ENCODE measurements at regions not wholly inside any gene's neighbourhood (a gene's known extent, or its start where the extent isn't known, plus 50 kb on each side); places are given as distances from the start of the nearest gene placed in this dataset.

DNA sequence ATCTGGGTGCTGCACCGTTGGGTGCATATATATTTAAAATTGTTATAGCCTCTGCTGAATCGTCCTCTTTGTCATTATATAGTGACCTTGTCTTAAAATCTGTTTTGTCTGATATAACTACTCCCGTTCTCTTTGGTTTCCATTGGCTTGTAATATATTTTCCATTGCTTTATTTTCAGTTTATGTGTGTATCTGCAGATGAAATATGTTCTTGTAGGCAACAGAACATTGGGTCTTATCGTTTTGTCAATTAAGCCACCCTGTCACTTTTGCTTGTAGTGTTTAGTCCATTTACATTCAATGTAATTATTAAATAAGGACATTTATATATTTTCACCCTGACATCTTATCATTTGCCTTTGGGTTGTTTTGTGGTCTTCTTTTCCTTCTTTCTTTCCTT is 933.9 kb downstream of the EPHA7 start:
- no peak overlapping the region for H3K4me3 ChIP-seq (replicated peaks; ENCODE audit: low read depth, low read length)
- H3K36me3 ChIP-seq (ENCODE audit: control insufficient read depth, insufficient read depth, low read length) = no peaks in the 10 kb centered on the region
- no peaks in the 10 kb centered on the region for H3K27me3 ChIP-seq (replicated peaks; ENCODE audit: control insufficient read depth, insufficient read depth, low read length)
- DNase-seq (ENCODE audit: extremely low read depth, insufficient read length) = no peak
- TF ChIP-seq, protein P1, sequence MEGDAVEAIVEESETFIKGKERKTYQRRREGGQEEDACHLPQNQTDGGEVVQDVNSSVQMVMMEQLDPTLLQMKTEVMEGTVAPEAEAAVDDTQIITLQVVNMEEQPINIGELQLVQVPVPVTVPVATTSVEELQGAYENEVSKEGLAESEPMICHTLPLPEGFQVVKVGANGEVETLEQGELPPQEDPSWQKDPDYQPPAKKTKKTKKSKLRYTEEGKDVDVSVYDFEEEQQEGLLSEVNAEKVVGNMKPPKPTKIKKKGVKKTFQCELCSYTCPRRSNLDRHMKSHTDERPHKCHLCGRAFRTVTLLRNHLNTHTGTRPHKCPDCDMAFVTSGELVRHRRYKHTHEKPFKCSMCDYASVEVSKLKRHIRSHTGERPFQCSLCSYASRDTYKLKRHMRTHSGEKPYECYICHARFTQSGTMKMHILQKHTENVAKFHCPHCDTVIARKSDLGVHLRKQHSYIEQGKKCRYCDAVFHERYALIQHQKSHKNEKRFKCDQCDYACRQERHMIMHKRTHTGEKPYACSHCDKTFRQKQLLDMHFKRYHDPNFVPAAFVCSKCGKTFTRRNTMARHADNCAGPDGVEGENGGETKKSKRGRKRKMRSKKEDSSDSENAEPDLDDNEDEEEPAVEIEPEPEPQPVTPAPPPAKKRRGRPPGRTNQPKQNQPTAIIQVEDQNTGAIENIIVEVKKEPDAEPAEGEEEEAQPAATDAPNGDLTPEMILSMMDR (IDR thresholded peaks at IDR 0.05; ENCODE audit: insufficient read depth, low read length, poor library complexity, severe bottlenecking) = no peak

DNA sequence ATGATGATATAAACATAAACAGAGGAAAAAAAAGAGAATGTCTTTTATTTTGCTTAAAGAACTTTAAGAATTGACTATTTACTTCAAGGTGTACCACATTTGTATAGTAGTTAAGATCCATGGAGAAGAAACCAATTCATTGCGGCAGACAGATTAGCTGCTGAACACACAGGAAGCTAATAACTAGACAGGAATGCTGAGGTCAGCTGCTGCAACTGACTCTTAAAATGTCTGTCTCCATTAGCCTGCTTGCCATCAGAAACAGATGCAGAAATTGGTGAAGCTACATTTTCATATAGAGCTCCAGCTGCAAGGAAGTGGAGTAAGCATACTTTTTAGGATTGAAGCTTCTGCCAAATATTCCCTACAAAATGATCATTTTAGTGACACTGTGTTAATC is 939.5 kb downstream of the EPHA7 start:
- TF ChIP-seq, protein P1 (IDR thresholded peaks at IDR 0.05; ENCODE audit: insufficient read depth, low read length, poor library complexity, severe bottlenecking) = no peak
- Histone ChIP-seq H3K36me3 (ENCODE audit: control insufficient read depth, insufficient read depth, low read length) (no peaks in the 10 kb centered on the region), H3K4me3 (replicated peaks; ENCODE audit: low read depth, low read length) (no peak overlapping the region), H3K27me3 (replicated peaks; ENCODE audit: control insufficient read depth, insufficient read depth, low read length) (no peaks in the 10 kb centered on the region)
- DNase-seq (ENCODE audit: extremely low read depth, insufficient read length) = no peak

DNA sequence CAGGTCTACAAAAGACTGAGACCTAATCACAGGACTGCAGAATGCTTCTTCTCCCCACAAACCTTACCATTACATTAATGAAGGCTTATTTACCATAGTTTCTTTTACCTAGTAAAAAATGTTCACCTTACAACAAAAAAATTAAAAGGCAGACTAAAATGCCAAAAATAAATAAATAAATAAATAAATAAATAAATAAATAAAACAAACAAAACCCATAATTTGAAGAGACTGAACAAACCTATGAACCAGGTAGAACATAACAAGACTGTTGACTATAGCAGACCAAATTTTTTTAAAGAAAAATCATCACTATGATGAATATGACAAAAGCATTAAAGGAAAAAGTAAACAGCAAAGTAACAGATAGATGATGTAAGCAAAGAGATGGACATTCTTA is 946.3 kb downstream of the EPHA7 start:
- no peak for DNase-seq (ENCODE audit: extremely low read depth, insufficient read length)
- TF ChIP-seq, protein P1 (IDR thresholded peaks at IDR 0.05; ENCODE audit: insufficient read depth, low read length, poor library complexity, severe bottlenecking) = no peak
- no peak overlapping the region for H3K4me3 ChIP-seq (replicated peaks; ENCODE audit: low read depth, low read length)
- H3K27me3 ChIP-seq (replicated peaks; ENCODE audit: control insufficient read depth, insufficient read depth, low read length) = no peaks in the 10 kb centered on the region
- H3K36me3 ChIP-seq (ENCODE audit: control insufficient read depth, insufficient read depth, low read length) = no peaks in the 10 kb centered on the region

DNA sequence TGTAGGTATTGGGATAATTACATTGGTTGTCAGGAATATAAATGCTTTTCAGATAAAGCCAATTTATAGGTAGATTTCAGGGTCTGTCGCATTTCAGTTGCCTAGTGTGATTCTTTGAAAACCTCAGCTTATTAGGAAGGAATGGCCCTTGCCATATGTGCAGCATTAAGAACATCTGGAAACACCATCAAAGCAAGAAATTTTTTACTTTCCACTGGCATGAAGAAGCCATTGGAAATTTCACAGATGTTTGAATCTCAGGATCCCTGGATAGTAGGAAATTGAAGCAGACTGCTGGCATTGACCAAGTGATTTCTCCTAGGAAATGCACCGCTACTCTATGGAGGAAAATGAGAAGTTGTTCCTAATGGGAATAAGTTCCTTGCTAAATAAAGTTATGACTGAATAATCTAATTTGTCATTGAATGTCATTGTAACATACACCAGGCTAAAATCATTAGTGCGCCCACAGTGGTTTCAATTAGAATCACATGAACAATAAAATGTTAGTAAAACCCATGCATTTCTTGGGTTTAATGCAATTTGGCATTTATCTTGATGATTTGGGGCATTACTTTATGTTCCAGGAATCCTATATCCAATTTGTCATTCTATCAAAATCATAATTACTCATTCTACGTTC is 950.1 kb downstream of the EPHA7 start:
- no peak overlapping the region for H3K4me3 ChIP-seq (replicated peaks; ENCODE audit: low read depth, low read length)
- no peak for DNase-seq (ENCODE audit: extremely low read depth, insufficient read length)
- no peaks in the 10 kb centered on the region for H3K27me3 ChIP-seq (replicated peaks; ENCODE audit: control insufficient read depth, insufficient read depth, low read length)
- H3K36me3 ChIP-seq (ENCODE audit: control insufficient read depth, insufficient read depth, low read length) = no peaks in the 10 kb centered on the region
- TF ChIP-seq, protein P1 (IDR thresholded peaks at IDR 0.05; ENCODE audit: insufficient read depth, low read length, poor library complexity, severe bottlenecking) = no peak

DNA sequence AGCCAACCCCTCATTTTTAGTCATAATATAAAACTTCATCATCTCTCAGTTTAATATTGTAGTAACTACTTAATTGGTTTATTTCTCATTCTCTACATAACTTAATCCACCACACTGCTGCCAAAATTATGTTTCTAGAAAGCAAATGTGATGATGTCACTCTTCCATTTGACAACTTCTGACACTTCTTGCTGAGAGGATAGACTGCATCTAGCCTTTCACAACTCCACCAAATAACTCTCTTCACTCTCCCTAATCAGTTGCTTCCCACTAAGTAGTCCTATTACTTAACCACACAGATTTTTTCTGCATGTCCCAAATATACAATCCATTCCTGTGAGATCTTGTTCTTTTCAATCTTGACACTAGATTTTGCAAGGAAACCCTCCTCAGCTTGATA is 951.3 kb downstream of the EPHA7 start:
- Histone ChIP-seq H3K4me3 (replicated peaks; ENCODE audit: low read depth, low read length) (no peak overlapping the region), H3K36me3 (ENCODE audit: control insufficient read depth, insufficient read depth, low read length) (no peaks in the 10 kb centered on the region), H3K27me3 (replicated peaks; ENCODE audit: control insufficient read depth, insufficient read depth, low read length) (no peaks in the 10 kb centered on the region)
- TF ChIP-seq, protein P1 (IDR thresholded peaks at IDR 0.05; ENCODE audit: insufficient read depth, low read length, poor library complexity, severe bottlenecking) = no peak
- no peak for DNase-seq (ENCODE audit: extremely low read depth, insufficient read length)

DNA sequence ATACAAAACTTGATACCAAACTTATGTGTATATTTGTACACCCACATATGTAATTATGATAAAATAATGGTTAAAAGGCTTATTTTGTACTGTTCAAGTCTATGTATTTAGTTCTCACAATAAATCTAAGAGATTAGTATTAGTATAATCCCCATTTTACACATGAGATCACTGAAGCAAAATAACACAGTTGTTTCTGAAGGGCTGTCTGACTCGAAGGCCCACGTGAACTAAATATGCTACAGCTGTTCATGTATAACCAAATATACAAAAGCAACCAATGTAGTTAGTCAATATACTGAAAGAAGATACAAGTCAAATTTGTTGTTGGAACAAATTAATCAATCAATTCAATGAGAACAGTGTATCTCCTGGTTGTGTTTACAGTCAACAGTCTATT is 959.2 kb downstream of the EPHA7 start:
- DNase-seq (ENCODE audit: extremely low read depth, insufficient read length) = no peak
- Histone ChIP-seq H3K4me3 (replicated peaks; ENCODE audit: low read depth, low read length) (no peak overlapping the region), H3K27me3 (replicated peaks; ENCODE audit: control insufficient read depth, insufficient read depth, low read length) (no peaks in the 10 kb centered on the region), H3K36me3 (ENCODE audit: control insufficient read depth, insufficient read depth, low read length) (no peaks in the 10 kb centered on the region)
- TF ChIP-seq, protein P1 (IDR thresholded peaks at IDR 0.05; ENCODE audit: insufficient read depth, low read length, poor library complexity, severe bottlenecking) = no peak
